ENCODE measurements at regions not wholly inside any gene's neighbourhood (a gene's known extent, or its start where the extent isn't known, plus 50 kb on each side); places are given as distances from the start of the nearest gene placed in this dataset.

- no peaks in the 10 kb centered on the region for H3K4me1 ChIP-seq
- H3K4me3 ChIP-seq: no peak overlapping the region
- no peak overlapping the region for H3K27ac ChIP-seq (replicated peaks in 1 of 4)
- intact Hi-C loops (cut with DNase I): no loop called here
- no peak for DNase-seq (ENCODE audit: extremely low spot score)
- no peaks in the 10 kb centered on the region for H3K36me3 ChIP-seq
- peaks cover 0 to 6% (median 0%) of the 10 kb centered on the region in 4 donors for H3K9me3 ChIP-seq
- H3K27me3 ChIP-seq: no peaks in the 10 kb centered on the region
- no peak for TF ChIP-seq EP300 (IDR thresholded peaks at IDR 0.05)
- TF ChIP-seq POLR2A (IDR thresholded peaks at IDR 0.05; ENCODE audit: low read depth): no peak
- no peak for TF ChIP-seq CTCF (IDR thresholded peaks at IDR 0.05)
- no peak for TF ChIP-seq POLR2AphosphoS5 (IDR thresholded peaks at IDR 0.05)
- WGBS: 79% methylated on average over 6 of the region's 6 CpGs
These were observed 169.4 kb downstream of the DDX1 start for GRCh38 chr2:15761056-15761455.

- Histone ChIP-seq H3K27me3 (no peaks in the 10 kb centered on the region), H3K4me1 (no peaks in the 10 kb centered on the region), H3K36me3 (no peaks in the 10 kb centered on the region), H3K27ac (replicated peaks in 1 of 4) (no peak overlapping the region), H3K9me3 (peaks cover 0 to 6% (median 0%) of the 10 kb centered on the region in 4 donors), H3K4me3 (no peak overlapping the region)
- intact Hi-C loops (cut with DNase I): no loop called here
- WGBS: 97% methylated on average over 3 of the region's 3 CpGs
- no peak for DNase-seq (ENCODE audit: extremely low spot score)
- TF ChIP-seq EP300 (IDR thresholded peaks at IDR 0.05) (no peak), CTCF (IDR thresholded peaks at IDR 0.05) (no peak)
These were observed 170.2 kb downstream of the DDX1 start for GRCh38 chr2:15761910-15762309.

- Histone ChIP-seq H3K9me3 (peaks cover 0 to 6% (median 0%) of the 10 kb centered on the region in 4 donors), H3K27ac (replicated peaks in 1 of 4) (no peak overlapping the region), H3K27me3 (no peaks in the 10 kb centered on the region), H3K4me3 (no peak overlapping the region), H3K4me1 (no peaks in the 10 kb centered on the region), H3K36me3 (no peaks in the 10 kb centered on the region)
- TF ChIP-seq CTCF (IDR thresholded peaks at IDR 0.05) (no peak), EP300 (IDR thresholded peaks at IDR 0.05) (no peak), POLR2AphosphoS5 (IDR thresholded peaks at IDR 0.05) (no peak), POLR2A (IDR thresholded peaks at IDR 0.05; ENCODE audit: low read depth) (no peak)
- intact Hi-C loops (cut with DNase I): no loop called here
- no peak for DNase-seq (ENCODE audit: extremely low spot score)
- 83% methylated on average over 2 of the region's 3 CpGs for WGBS
These were observed 170.8 kb downstream of the DDX1 start for GRCh38 chr2:15762449-15762848.

- Histone ChIP-seq H3K4me3 (no peak overlapping the region), H3K27ac (replicated peaks in 1 of 4) (no peak overlapping the region), H3K36me3 (no peaks in the 10 kb centered on the region), H3K9me3 (peaks cover 0 to 6% (median 0%) of the 10 kb centered on the region in 4 donors), H3K4me1 (no peaks in the 10 kb centered on the region), H3K27me3 (no peaks in the 10 kb centered on the region)
- TF ChIP-seq POLR2A (IDR thresholded peaks at IDR 0.05; ENCODE audit: low read depth): no peak
- no peak for TF ChIP-seq EP300 (IDR thresholded peaks at IDR 0.05)
- no peak for TF ChIP-seq CTCF (IDR thresholded peaks at IDR 0.05)
- no peak for TF ChIP-seq POLR2AphosphoS5 (IDR thresholded peaks at IDR 0.05)
- intact Hi-C loops (cut with DNase I): no loop called here
- 93% methylated on average over 17 of the region's 19 CpGs for whole genome bisulfite sequencing
- DNase-seq (ENCODE audit: extremely low spot score): no peak
These were observed 171.6 kb downstream of the DDX1 start for GRCh38 chr2:15763106-15763821.

Data from esophagus muscularis mucosa (tissue), 4 donors.